ENCODE measurements at regions not wholly inside any gene's neighbourhood (a gene's known extent, or its start where the extent isn't known, plus 50 kb on each side); places are given as distances from the start of the nearest gene placed in this dataset.

DNA sequence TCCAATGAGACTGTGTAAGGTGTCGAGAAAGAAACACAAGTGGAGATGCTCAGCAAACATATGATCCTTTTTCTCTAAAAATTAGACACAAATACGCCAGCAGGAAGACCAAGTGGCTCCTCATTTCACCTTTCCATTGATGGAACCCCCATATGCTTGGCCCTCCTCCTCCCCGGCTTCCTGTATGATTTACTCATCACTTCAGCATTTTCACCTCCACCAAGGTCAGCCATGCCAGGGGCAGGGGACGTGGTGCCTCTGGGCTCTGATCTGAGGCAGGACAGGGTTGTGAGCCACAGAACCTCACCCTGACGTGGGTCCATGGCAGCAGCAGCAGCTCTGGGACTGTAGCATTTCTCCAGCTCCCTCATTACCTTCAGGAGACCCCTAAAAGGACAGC is 116.8 kb upstream of the PFKP start:
- TF ChIP-seq, protein P1, sequence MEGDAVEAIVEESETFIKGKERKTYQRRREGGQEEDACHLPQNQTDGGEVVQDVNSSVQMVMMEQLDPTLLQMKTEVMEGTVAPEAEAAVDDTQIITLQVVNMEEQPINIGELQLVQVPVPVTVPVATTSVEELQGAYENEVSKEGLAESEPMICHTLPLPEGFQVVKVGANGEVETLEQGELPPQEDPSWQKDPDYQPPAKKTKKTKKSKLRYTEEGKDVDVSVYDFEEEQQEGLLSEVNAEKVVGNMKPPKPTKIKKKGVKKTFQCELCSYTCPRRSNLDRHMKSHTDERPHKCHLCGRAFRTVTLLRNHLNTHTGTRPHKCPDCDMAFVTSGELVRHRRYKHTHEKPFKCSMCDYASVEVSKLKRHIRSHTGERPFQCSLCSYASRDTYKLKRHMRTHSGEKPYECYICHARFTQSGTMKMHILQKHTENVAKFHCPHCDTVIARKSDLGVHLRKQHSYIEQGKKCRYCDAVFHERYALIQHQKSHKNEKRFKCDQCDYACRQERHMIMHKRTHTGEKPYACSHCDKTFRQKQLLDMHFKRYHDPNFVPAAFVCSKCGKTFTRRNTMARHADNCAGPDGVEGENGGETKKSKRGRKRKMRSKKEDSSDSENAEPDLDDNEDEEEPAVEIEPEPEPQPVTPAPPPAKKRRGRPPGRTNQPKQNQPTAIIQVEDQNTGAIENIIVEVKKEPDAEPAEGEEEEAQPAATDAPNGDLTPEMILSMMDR (IDR thresholded peaks at IDR 0.05; ENCODE audit: extremely low read depth, missing control alignments) = no peak
- DNase-seq (ENCODE audit: low spot score) = no peak

DNA sequence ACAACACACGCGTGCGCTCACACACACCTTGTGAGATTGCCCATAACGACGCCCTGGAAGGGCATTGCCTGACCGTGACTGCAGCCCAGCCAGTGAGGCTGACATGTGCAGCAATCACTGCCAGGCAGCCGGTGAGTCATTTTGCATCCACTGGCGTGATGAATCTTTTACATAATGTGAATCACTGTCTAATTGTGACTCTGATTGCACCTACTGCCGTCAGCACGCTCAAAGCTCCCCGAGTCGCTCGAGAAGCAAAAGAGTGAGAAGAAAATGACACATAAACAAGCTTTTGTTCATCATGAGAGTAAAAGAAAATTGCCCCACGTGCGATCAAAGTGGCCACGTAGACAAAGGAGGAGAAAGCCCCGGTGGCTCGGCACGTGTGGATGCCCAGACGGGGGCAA is 117.4 kb upstream of the PFKP start:
- DNase-seq (ENCODE audit: low spot score) = no peak

DNA sequence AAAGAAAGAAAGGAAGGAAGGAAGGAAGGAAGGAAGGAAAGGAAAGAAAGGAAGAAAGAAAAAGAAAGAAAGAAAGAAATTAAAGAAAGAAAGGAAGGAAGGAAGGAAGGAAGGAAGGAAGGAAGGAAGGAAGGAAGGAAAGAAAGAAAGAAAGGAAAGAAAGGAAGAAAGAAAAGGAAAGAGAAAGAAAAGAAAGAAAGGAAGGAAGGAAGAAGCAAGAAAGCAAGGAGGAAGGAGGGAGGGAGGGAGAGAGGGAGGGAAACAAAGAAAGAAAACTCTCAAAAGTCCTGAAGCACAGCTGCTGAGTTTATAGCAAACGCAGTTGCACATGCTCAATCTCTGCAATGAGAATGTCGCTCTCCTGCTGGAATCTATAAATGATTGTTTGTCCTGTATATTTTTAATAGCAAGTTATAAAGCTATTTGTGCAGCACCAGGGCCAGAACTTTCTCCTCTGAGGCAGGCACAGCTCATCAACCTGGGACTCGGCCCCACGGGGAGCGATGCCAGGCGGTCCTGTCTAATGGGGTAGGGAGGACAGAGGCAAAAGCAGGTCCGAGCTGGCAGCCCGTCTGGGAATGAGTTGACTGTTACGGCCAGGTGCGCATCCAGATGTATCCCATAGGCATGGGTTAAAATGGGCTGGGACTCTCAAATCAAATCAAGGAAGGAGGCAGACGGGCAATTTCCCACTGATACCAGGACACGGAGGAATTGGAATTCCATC is 118.0 kb upstream of the PFKP start:
- TF ChIP-seq, protein P1 (IDR thresholded peaks at IDR 0.05; ENCODE audit: extremely low read depth, missing control alignments) = no peak
- DNase-seq (ENCODE audit: low spot score) = no peak

More for the DNA sequence above, 117.4 kb upstream of the PFKP start:
- TF ChIP-seq, protein P1 (IDR thresholded peaks at IDR 0.05; ENCODE audit: extremely low read depth, missing control alignments) = no peak

DNA sequence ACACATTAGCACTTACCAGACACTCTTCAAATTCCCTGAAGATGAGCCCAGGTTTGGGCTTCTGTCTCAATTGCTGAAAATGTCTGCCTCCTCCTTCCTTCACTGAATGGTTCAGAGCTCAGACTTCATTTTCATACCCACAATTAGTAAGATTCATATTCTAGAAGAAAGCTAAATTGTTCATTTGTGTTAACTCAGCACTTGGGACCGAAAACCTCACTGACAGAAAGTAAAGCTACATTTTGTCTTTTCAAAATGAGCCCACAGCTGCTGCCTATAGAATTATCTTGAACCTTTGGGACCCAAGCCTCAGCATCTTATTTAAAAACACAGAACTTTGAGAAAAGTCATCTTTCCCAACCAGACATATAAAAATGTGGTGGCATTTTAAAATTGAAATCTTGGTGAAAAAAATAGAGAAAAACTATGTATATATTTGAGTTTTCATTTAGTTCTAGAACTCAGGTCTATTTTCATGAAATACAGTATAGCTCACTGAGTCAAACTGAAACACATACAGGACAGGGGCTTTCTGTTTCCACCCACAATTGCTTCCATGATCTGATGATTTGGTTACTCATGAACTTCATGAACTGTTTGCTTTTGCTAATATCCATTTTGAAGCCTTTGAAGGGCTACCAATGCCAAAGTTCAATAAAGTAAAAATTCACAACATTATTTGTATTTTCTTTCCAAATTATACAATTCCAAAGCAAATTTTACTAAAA is 119.1 kb upstream of the PFKP start:
- DNase-seq (ENCODE audit: low spot score) = peak; percentile 49
- TF ChIP-seq, protein P1 (IDR thresholded peaks at IDR 0.05; ENCODE audit: extremely low read depth, missing control alignments) = no peak

DNA sequence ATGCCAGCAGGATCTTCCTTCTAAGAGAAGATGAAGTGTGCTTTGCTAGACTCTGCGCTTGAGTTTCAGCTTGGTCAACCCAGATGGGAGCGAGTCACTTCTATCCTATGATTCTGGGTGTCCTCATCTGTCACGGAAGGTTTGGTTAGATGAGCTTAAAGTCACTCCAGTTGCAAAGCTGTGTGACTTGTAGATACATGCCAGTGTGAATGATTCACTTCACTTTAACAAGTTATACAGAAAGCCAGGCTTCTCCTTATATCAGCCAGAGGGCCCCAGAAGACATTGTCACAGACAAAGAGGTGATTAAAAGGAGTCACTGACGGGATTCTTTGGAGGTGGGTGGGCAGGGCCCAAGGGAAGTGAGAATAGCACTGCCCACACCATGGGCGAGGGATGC is 122.6 kb upstream of the PFKP start:
- TF ChIP-seq, protein P1 (IDR thresholded peaks at IDR 0.05; ENCODE audit: extremely low read depth, missing control alignments) = no peak
- DNase-seq (ENCODE audit: low spot score) = no peak

DNA sequence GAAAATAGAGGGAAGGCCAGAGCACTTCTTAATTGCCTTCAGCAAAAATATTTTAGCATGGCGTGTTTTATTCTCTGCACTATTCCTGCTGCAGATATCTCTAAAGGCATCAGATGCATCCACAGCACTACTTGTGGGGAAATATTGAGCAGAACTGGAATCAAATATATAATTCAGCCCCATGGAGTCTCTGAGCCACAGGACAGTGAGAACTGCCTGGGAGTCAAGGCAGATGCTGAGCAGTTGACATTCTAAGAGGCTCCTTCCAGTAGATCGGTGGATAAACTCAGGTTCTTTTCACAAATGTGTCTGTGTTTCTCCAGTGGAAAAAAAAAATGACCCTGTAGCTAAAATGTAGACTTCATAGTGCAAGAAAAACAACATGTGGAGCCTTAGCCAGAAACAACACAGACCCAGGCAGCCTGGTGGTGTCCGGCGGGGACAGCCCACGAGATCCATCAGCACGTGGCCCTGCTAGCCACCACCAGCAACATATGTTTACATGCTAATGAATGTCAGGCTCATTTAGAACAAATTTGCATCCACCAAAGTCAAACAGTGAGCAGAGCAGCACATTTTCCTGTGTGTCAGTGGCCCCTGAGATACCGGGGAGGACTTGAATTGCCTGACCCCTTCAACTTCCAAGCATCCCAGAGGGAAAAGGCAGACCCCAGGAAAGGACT is 123.3 kb upstream of the PFKP start:
- DNase-seq (ENCODE audit: low spot score) = no peak
- TF ChIP-seq, protein P1 (IDR thresholded peaks at IDR 0.05; ENCODE audit: extremely low read depth, missing control alignments) = no peak

DNA sequence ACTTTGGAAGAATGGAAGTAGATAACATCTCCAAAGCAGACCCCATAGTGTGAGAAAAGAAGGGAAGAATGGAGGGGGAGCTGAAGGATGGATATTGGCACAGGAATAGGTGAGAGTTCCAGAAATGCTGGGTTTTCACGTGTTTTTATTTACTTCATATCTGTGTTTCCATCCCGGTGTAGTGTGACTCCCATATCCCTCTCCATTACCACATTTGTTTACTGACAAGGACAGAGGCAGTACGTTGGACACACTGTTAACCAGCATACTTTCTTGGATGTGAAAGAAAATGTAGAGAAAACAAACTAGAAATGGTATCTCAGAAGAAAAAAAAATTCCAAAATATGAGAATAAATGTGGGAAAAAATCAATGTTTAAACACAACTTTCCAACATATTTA is 124.4 kb upstream of the PFKP start:
- DNase-seq (ENCODE audit: low spot score) = no peak
- TF ChIP-seq, protein P1 (IDR thresholded peaks at IDR 0.05; ENCODE audit: extremely low read depth, missing control alignments) = no peak

All from GM20000 (cell line).